K562 (cell line): ENCODE measurements at regions not wholly inside any gene's neighbourhood (a gene's known extent, or its start where the extent isn't known, plus 50 kb on each side); places are given as distances from the start of the nearest gene placed in this dataset.

ENCODE experiments used
- ATAC-seq: fragments of 200-7000 bp; cut with Tn5 transposase; 3 replicates; pipeline ENCODE4 v1.9.1; 2020; ENCODE audit warnings: moderate library complexity
- BruUV-seq: library from RNA; stranded (reverse); fragments of 400-500 nt; replicated peaks from 2 replicates; lab custom pipeline; 2021; lab: Mats Ljungman, UMichigan
- CTCF ChIA-PET: fragments of 300-600 bp; formaldehyde crosslinking; extraction: SDS; loops from one replicate; lab custom pipeline; 2021; ENCODE audit warnings: low intra/inter-chr PET ratio; lab: Yijun Ruan, JAX
- POLR2A ChIA-PET: fragments of 300-600, 350-650 bp; sonication (Branson Sonifier 250); formaldehyde crosslinking; extraction: SDS; loops from one replicate; lab custom pipeline; 2021; ENCODE audit warnings: antibody characterized with exemption, inconsistent platforms; lab: Yijun Ruan, JAX
- DNase-seq, 4 experiments: peaks; one replicate each; pipeline versions ENCODE4 v3.0.0 to v3.0.0-alpha.2; 2011 to 2018; ENCODE audit warnings: low spot score in 3 of 4, mixed read lengths in 3 of 4; ENCODE audit errors: extremely low read depth in 1 of 4
- FAIRE-seq: peaks from 2 replicates; lab custom pipeline; 2011; peaks lifted over from hg19 to GRCh38; lab: Jason Lieb, UNC
- H2AFZ ChIP-seq: 2 replicates; pipeline ENCODE4 v1.6.0; 2011; ENCODE audit warnings: low read depth, low read length, control low read depth, inconsistent platforms
- H3K27ac ChIP-seq: fragments of 200-600 bp; 3 replicates; pipeline ENCODE4 v1.8.0; 2011; ENCODE audit warnings: low read depth, mild to moderate bottlenecking, control low read depth, inconsistent platforms, low read length, moderate library complexity, mixed read lengths; ENCODE audit errors: extremely low read depth
- H3K27me3 ChIP-seq, 2 experiments: fragments of 300-600 bp in 1 of 2; 2 replicates in 1 of 2; 3 replicates in 1 of 2; pipeline versions ENCODE4 v1.6.0 to v1.8.0; 2011; ENCODE audit warnings: inconsistent platforms in 2 of 2, low read length in 2 of 2, mild to moderate bottlenecking in 1 of 2, mixed read lengths in 1 of 2, moderate library complexity in 1 of 2; ENCODE audit not compliant: control insufficient read depth in 2 of 2, insufficient read depth in 2 of 2
- H3K36me3 ChIP-seq: fragments of 300-600 bp; 3 replicates; pipeline ENCODE4 v1.8.0; 2011; ENCODE audit warnings: mild to moderate bottlenecking, low read length, inconsistent platforms; ENCODE audit not compliant: control insufficient read depth, insufficient read depth
- H3K4me1 ChIP-seq, 2 experiments: fragments of 200-600 bp in 1 of 2; replicated peaks in 1 of 2; 2 replicates in 1 of 2; 3 replicates in 1 of 2; pipeline versions ENCODE4 v1.5.1 to v1.8.0; 2011; ENCODE audit warnings: inconsistent platforms in 2 of 2, low read length in 2 of 2, mild to moderate bottlenecking in 1 of 2, mixed read lengths in 1 of 2, moderate library complexity in 1 of 2; ENCODE audit not compliant: control insufficient read depth in 2 of 2, insufficient read depth in 2 of 2
- H3K4me2 ChIP-seq: 2 replicates; pipeline ENCODE4 v1.6.1; 2011; ENCODE audit warnings: low read length, control low read depth, inconsistent platforms, mixed read lengths; ENCODE audit not compliant: insufficient read depth
- H3K4me3 ChIP-seq: fragments of 200-600 bp; sonication (generic), shearing (Covaris generic); 2 replicates; pipeline ENCODE4 v1.5.1; 2016; ENCODE audit warnings: control low read depth, inconsistent platforms
- H3K79me2 ChIP-seq: fragments of 200-600 bp; 3 replicates; pipeline ENCODE4 v1.8.0; 2011; ENCODE audit warnings: low read length, inconsistent platforms; ENCODE audit not compliant: control insufficient read depth, insufficient read depth
- H3K9ac ChIP-seq, 2 experiments: 2 replicates each; pipeline versions ENCODE4 v1.6.0 to v1.6.1; 2011; ENCODE audit warnings: low read depth in 2 of 2, low read length in 2 of 2, control low read depth in 1 of 2, inconsistent platforms in 1 of 2, mild to moderate bottlenecking in 1 of 2, mixed read lengths in 1 of 2; ENCODE audit not compliant: insufficient read depth in 1 of 2
- H3K9me1 ChIP-seq: one replicate; pipeline ENCODE4 v1.6.0; 2011; ENCODE audit warnings: inconsistent platforms, mild to moderate bottlenecking, low read length, moderate library complexity; ENCODE audit not compliant: control insufficient read depth, insufficient read depth
- H3K9me3 ChIP-seq: replicated peaks from 2 replicates; pipeline ENCODE4 v1.5.1; 2011; ENCODE audit warnings: low read depth, low read length, inconsistent platforms; ENCODE audit not compliant: control insufficient read depth, insufficient read depth
- H4K20me1 ChIP-seq: replicated peaks from 2 replicates; pipeline ENCODE4 v1.6.1; 2011; ENCODE audit warnings: low read length, inconsistent platforms, mixed read lengths; ENCODE audit not compliant: control insufficient read depth, insufficient read depth
- HBP1 ChIP-seq: fragments of 450-650 bp; formaldehyde crosslinking; IDR thresholded peaks from 2 replicates; pipeline ENCODE4 v1.4.0; 2022; ENCODE audit warnings: missing genetic modification characterization
- MIER1 ChIP-seq: fragments of 450-650 bp; IDR thresholded peaks from 2 replicates; pipeline ENCODE4 v1.6.1; 2016; ENCODE audit warnings: antibody characterized with exemption, mild to moderate bottlenecking, low read depth
- RFX5 ChIP-seq: IDR thresholded peaks from 2 replicates; pipeline ENCODE4 v1.6.1; 2011; ENCODE audit warnings: low read depth, mild to moderate bottlenecking, improper control_type of control experiment, low read length
- RNF219 ChIP-seq: fragments of 250-450 bp; sonication (Bioruptor Pico); IDR thresholded peaks from 2 replicates; pipeline ENCODE4 v1.5.0; 2022; ENCODE audit warnings: mild to moderate bottlenecking
- ZBTB11 ChIP-seq, 3 experiments: fragments of 200-800 bp in 1 of 3; fragments of 250-450 bp in 1 of 3; fragments of 450-650 bp in 1 of 3; sonication (Bioruptor Pico) in 1 of 3; sonication (Bioruptor generic) in 1 of 3; formaldehyde crosslinking in 1 of 3; IDR thresholded peaks; 2 replicates each; pipeline versions ENCODE4 v1.6.1 to v1.8.0; 2016 to 2022; ENCODE audit warnings: mild to moderate bottlenecking in 2 of 3, missing genetic modification characterization in 2 of 3, missing compliant biosample characterization in 1 of 3, moderate library complexity in 1 of 3
- ZFP36 ChIP-seq: fragments of 150-350 bp; IDR thresholded peaks from 2 replicates; pipeline ENCODE4 v1.6.1; 2018; ENCODE audit warnings: low read length, low read depth; ENCODE audit not compliant: partially characterized antibody
- WGBS: fragments of 100-300 bp; shearing (Covaris generic); methylation state at CpG from one replicate; pipeline ENCODE4 v1.1.6; 2016; ENCODE audit warnings: low coverage, mixed read lengths; ENCODE audit not compliant: insufficient coverage; ENCODE audit errors: missing lambda C conversion rate; 5-methylcytosine and 5-hydroxymethylcytosine counted together
- in situ Hi-C: fragments of 300-500 bp; cut with MboI; formaldehyde crosslinking; loops from 4 replicates; pipeline ENCODE4 v1.15.0; 2018; ENCODE audit warnings: inconsistent platforms, mixed read lengths
- intact Hi-C: fragments of 100-400 bp; cut with micrococcal nuclease; formaldehyde crosslinking; loops from 2 replicates; pipeline ENCODE4 v1.14.2; 2022
- TF ChIP-seq, protein P1 (sequence below): fragments of 250-450 bp; sonication (Bioruptor Pico); IDR thresholded peaks from 2 replicates; pipeline ENCODE4 v1.4.0; 2020; ENCODE audit warnings: mild to moderate bottlenecking

GRCh38 chr7:49577576-49577975, 195.9 kb upstream of the VWC2 start (continued):
- TF ChIP-seq ZBTB11 (CRISPR knock-in tag; IDR thresholded peaks at IDR 0.05) (no peak), RFX5 (no peak), MIER1 (no peak), ZFP36 (no peak)

DNA sequence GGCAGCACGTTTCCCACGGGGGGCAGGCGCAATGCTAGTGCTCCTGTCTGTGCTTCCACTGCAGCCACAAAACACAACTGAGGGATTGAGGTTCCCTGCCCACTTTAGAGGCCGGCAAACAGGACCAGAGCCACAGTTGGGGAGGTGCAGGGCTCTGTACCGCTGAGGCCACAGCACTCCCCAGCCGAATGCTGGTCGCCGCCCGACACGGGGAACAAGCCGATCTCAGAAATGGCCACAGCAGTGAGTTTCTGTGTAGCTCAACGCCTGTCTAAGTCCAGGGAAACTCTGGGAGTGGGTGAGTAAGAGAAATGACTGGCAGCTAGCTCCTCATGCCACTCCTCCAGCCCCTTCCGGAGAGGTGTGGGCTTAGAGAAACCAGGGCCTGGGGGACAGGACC, 194.0 kb upstream of the VWC2 start:
- ATAC-seq = no peak
- no peaks in the 10 kb centered on the region for H3K9me1 ChIP-seq
- no peaks in the 10 kb centered on the region for H4K20me1 ChIP-seq
- H3K27me3 ChIP-seq = no peaks in the 10 kb centered on the region
- in situ Hi-C loops = no loop called here
- BruUV-seq = no TSS peak
- H3K4me1 ChIP-seq = no peaks in the 10 kb centered on the region
- no peak overlapping the region for H3K27ac ChIP-seq
- intact Hi-C loops = no loop called here
- no peak overlapping the region for H3K4me3 ChIP-seq
- CTCF ChIA-PET = no interaction called here
- no peak overlapping the region for H3K9ac ChIP-seq
- H3K79me2 ChIP-seq = no peaks in the 10 kb centered on the region
- H3K36me3 ChIP-seq = no peaks in the 10 kb centered on the region
- no peaks in the 10 kb centered on the region; the same call in 1 of the 2 replicates for H3K9me3 ChIP-seq
- under 1% methylated on average over 13 of the region's 13 CpGs for WGBS
- no peak overlapping the region for H2AFZ ChIP-seq
- TF ChIP-seq, protein P1, sequence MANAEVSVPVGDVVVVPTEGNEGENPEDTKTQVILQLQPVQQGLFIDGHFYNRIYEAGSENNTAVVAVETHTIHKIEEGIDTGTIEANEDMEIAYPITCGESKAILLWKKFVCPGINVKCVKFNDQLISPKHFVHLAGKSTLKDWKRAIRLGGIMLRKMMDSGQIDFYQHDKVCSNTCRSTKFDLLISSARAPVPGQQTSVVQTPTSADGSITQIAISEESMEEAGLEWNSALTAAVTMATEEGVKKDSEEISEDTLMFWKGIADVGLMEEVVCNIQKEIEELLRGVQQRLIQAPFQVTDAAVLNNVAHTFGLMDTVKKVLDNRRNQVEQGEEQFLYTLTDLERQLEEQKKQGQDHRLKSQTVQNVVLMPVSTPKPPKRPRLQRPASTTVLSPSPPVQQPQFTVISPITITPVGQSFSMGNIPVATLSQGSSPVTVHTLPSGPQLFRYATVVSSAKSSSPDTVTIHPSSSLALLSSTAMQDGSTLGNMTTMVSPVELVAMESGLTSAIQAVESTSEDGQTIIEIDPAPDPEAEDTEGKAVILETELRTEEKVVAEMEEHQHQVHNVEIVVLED = no peak
- no peak for TF ChIP-seq HBP1
- TF ChIP-seq RNF219 = no peak
- TF ChIP-seq, all 486 proteins: peak for 0
- FAIRE-seq (no peak), DNase-seq (no peak)
- no peak overlapping the region for H3K4me2 ChIP-seq
- POLR2A ChIA-PET = no interaction called here
